ENCODE measurements at regions not wholly inside any gene's neighbourhood (a gene's known extent, or its start where the extent isn't known, plus 50 kb on each side); places are given as distances from the start of the nearest gene placed in this dataset.

DNA sequence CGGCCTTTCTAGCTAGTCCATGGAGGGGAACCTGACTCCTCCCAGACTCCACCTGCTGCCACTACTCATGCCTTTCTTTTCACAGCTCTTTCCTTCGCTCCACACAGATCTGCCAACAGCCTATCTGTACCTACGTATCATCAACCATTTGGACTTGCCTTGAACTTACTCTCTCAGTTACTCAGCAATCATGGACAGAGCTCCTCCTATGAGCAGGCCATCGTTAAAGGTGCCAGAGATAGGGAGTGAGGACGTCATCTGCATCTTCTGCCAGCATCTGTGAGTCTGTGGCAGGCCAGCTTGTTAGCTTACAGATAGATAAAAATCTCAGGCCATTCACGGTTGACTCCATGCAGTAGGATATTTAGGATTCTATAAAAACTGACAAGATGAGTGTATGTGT lies 162.9 kb upstream of the ZBED5 start:
- Mint-ChIP-seq H3K9me3 (no peaks in the 10 kb centered on the region), H3K4me1 (peaks cover 12% of the 10 kb centered on the region), H3K4me3 (0 out of 2 replicates have a peak overlapping the region, but pooled peaks have one; percentile 1), H3K36me3 (no peaks in the 10 kb centered on the region), H3K27me3 (ENCODE audit: low read depth) (no peaks in the 10 kb centered on the region), H3K27ac (0 out of 2 replicates have a peak overlapping the region, but pooled peaks have one; percentile 16)
- ATAC-seq (peak; percentile 67), DNase-seq (ENCODE audit: low spot score) (no peak)
- ChIA-PET CTCF (interaction anchor here (0.5 to 7.2 kb wide), 15 partner anchors 9 to 427 kb away, joined by 3 to 150 read pairs (median 6); partner anchors contain the start of gene EIF4G2), POLR2A (interaction anchor here (1.1 to 1.6 kb wide), 3 partner anchors 87 to 163 kb away, joined by 3 to 7 read pairs (median 5); partner anchors contain the start of gene ZBED5)
- TF ChIP-seq GTF2I (CRISPR knock-in tag; conservative IDR thresholded peaks at IDR 0.05) (no peak), ZMAT4 (CRISPR knock-in tag; IDR thresholded peaks at IDR 0.05) (no peak), NFATC4 (CRISPR knock-in tag; IDR thresholded peaks at IDR 0.05) (no peak), ZNF423 (CRISPR knock-in tag; IDR thresholded peaks at IDR 0.05) (no peak), NR1H2 (CRISPR knock-in tag; IDR thresholded peaks at IDR 0.05) (no peak), ZNF121 (CRISPR knock-in tag; IDR thresholded peaks at IDR 0.05) (no peak), ZNF232 (CRISPR knock-in tag; IDR thresholded peaks at IDR 0.05) (no peak), ZNF138 (CRISPR knock-in tag; conservative IDR thresholded peaks at IDR 0.05) (no peak), HMGA2 (CRISPR knock-in tag; IDR thresholded peaks at IDR 0.05) (no peak), ZSCAN18 (CRISPR knock-in tag; IDR thresholded peaks at IDR 0.05) (no peak)
- TF ChIP-seq, protein P1, sequence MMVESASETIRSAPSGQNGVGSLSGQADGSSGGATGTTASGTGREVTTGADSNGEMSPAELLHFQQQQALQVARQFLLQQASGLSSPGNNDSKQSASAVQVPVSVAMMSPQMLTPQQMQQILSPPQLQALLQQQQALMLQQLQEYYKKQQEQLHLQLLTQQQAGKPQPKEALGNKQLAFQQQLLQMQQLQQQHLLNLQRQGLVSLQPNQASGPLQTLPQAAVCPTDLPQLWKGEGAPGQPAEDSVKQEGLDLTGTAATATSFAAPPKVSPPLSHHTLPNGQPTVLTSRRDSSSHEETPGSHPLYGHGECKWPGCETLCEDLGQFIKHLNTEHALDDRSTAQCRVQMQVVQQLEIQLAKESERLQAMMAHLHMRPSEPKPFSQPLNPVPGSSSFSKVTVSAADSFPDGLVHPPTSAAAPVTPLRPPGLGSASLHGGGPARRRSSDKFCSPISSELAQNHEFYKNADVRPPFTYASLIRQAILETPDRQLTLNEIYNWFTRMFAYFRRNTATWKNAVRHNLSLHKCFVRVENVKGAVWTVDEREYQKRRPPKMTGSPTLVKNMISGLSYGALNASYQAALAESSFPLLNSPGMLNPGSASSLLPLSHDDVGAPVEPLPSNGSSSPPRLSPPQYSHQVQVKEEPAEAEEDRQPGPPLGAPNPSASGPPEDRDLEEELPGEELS (CRISPR knock-in tag; IDR thresholded peaks at IDR 0.05) = no peak
- TF ChIP-seq, protein P2, sequence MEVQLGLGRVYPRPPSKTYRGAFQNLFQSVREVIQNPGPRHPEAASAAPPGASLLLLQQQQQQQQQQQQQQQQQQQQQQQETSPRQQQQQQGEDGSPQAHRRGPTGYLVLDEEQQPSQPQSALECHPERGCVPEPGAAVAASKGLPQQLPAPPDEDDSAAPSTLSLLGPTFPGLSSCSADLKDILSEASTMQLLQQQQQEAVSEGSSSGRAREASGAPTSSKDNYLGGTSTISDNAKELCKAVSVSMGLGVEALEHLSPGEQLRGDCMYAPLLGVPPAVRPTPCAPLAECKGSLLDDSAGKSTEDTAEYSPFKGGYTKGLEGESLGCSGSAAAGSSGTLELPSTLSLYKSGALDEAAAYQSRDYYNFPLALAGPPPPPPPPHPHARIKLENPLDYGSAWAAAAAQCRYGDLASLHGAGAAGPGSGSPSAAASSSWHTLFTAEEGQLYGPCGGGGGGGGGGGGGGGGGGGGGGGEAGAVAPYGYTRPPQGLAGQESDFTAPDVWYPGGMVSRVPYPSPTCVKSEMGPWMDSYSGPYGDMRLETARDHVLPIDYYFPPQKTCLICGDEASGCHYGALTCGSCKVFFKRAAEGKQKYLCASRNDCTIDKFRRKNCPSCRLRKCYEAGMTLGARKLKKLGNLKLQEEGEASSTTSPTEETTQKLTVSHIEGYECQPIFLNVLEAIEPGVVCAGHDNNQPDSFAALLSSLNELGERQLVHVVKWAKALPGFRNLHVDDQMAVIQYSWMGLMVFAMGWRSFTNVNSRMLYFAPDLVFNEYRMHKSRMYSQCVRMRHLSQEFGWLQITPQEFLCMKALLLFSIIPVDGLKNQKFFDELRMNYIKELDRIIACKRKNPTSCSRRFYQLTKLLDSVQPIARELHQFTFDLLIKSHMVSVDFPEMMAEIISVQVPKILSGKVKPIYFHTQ (CRISPR knock-in tag; IDR thresholded peaks at IDR 0.05) = no peak

DNA sequence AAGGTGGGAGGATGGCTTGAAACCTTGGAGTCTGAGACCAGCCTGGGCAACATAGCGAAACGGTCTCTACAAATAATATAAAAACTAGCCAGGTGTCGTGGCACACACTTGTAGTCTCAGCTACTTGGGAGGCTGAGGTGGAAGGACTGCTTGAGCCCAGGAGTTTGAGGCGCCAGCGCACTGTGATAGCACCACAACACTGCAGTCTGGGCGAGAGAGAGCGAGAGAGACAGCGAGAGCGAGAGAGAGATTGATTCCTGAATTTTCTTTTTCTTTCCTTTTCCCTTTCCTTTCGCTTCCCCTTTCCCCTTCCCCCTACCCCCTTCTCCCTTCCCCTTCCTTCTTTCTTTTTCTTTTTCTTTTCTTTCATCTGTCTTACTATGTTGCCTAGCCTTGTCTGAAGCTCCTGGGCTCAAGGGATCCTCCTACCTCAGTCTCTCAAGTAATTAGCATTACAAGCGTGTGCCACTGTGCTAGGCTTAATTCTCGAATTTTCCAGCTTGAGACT lies 162.4 kb upstream of the ZBED5 start:
- H3K27me3 Mint-ChIP-seq (ENCODE audit: low read depth) = no peaks in the 10 kb centered on the region
- ATAC-seq (peak; percentile 27), DNase-seq (ENCODE audit: low spot score) (no peak)
- TF ChIP-seq ZNF512 (CRISPR knock-in tag; IDR thresholded peaks at IDR 0.05; ENCODE audit: borderline replicate concordance) = peak; percentile 57; the same call in 1 of the 2 replicates
- no peak for TF ChIP-seq TCF7 (CRISPR knock-in tag; IDR thresholded peaks at IDR 0.05; ENCODE audit: low read depth)
- CTCF ChIA-PET = interaction anchor here (0.5 to 7.2 kb wide), 14 partner anchors 9 to 428 kb away, joined by 3 to 150 read pairs (median 6); partner anchors contain the start of gene EIF4G2
- H3K4me1 Mint-ChIP-seq = peaks cover 12% of the 10 kb centered on the region
- POLR2A ChIA-PET = interaction anchor here (0.8 to 1.6 kb wide), 4 partner anchors 87 to 210 kb away, joined by 3 to 7 read pairs (median 4); partner anchors contain the start of gene ZBED5
- H3K9me3 Mint-ChIP-seq = no peaks in the 10 kb centered on the region
- no peaks in the 10 kb centered on the region for H3K36me3 Mint-ChIP-seq
- no peak overlapping the region for H3K27ac Mint-ChIP-seq
- H3K4me3 Mint-ChIP-seq = 0 out of 2 replicates have a peak overlapping the region, but pooled peaks have one; percentile 1
